DND-41 (cell line): ENCODE measurements at regions not wholly inside any gene's neighbourhood (a gene's known extent, or its start where the extent isn't known, plus 50 kb on each side); places are given as distances from the start of the nearest gene placed in this dataset.

Source experiments
- ATAC-seq: fragments of 200-7000 bp; cut with Tn5 transposase; 3 replicates; pipeline ENCODE4 v1.9.1; 2021; ENCODE audit warnings: low read depth; ENCODE audit not compliant: insufficient read depth
- DNase-seq: peaks from one replicate; pipeline ENCODE4 v3.0.0-alpha.2; 2020
- H2AFZ ChIP-seq: 2 replicates; pipeline ENCODE4 v1.6.0; 2012; ENCODE audit warnings: low read depth, low read length
- H3K27ac ChIP-seq: 2 replicates; pipeline ENCODE4 v1.5.1; 2012; ENCODE audit warnings: low read length, inconsistent platforms
- H3K27me3 ChIP-seq: fragments of 200-600 bp; sonication (generic); 2 replicates; pipeline ENCODE4 v1.6.0; 2012; ENCODE audit warnings: low read length, mild to moderate bottlenecking, inconsistent platforms; ENCODE audit not compliant: insufficient read depth, poor library complexity
- H3K36me3 ChIP-seq: 2 replicates; pipeline ENCODE4 v1.5.1; 2012; ENCODE audit warnings: low read length, inconsistent platforms; ENCODE audit not compliant: insufficient read depth
- H3K4me1 ChIP-seq: 2 replicates; pipeline ENCODE4 v1.5.1; 2012; ENCODE audit warnings: mild to moderate bottlenecking, low read length; ENCODE audit not compliant: insufficient read depth
- H3K4me2 ChIP-seq: 2 replicates; pipeline ENCODE4 v1.6.0; 2012; ENCODE audit warnings: mild to moderate bottlenecking, moderate library complexity, low read length, inconsistent platforms; ENCODE audit not compliant: insufficient read depth
- H3K4me3 ChIP-seq, 2 experiments: fragments of 200-600 bp in 1 of 2; shearing (Covaris generic) in 1 of 2; 2 replicates each; pipeline ENCODE4 v1.5.1; 2012 to 2016; ENCODE audit warnings: inconsistent platforms in 2 of 2, low read length in 2 of 2, mild to moderate bottlenecking in 2 of 2, low read depth in 1 of 2, moderate library complexity in 1 of 2
- H3K79me2 ChIP-seq: 2 replicates; pipeline ENCODE4 v1.6.0; 2012; ENCODE audit warnings: low read length, inconsistent platforms; ENCODE audit not compliant: insufficient read depth
- H3K9ac ChIP-seq: 2 replicates; pipeline ENCODE4 v1.6.0; 2012; ENCODE audit warnings: low read depth, mild to moderate bottlenecking, inconsistent platforms, low read length, moderate library complexity
- H3K9me3 ChIP-seq: 2 replicates; pipeline ENCODE4 v1.5.1; 2012; ENCODE audit warnings: low read length, moderate library complexity, mild to moderate bottlenecking, inconsistent platforms; ENCODE audit not compliant: insufficient read depth, severe bottlenecking
- H4K20me1 ChIP-seq: 2 replicates; pipeline ENCODE4 v1.6.0; 2012; ENCODE audit warnings: low read length; ENCODE audit not compliant: insufficient read depth
- EZH2 ChIP-seq: IDR thresholded peaks from 3 replicates; pipeline ENCODE4 v1.6.1; 2012; ENCODE audit warnings: borderline replicate concordance, low read depth, mild to moderate bottlenecking, moderate library complexity, low read length, inconsistent platforms; ENCODE audit not compliant: severe bottlenecking
- TF ChIP-seq, protein P1 (sequence below): IDR thresholded peaks from 2 replicates; pipeline ENCODE4 v1.5.1; 2012; ENCODE audit warnings: borderline replicate concordance, low read length, moderate library complexity, mild to moderate bottlenecking; ENCODE audit not compliant: poor library complexity, severe bottlenecking; ENCODE audit errors: extremely low read depth

GRCh38 chr18:34320267-34320666, 95.6 kb upstream of the NOL4 start:
- no peak for TF ChIP-seq EZH2
- TF ChIP-seq, protein P1, sequence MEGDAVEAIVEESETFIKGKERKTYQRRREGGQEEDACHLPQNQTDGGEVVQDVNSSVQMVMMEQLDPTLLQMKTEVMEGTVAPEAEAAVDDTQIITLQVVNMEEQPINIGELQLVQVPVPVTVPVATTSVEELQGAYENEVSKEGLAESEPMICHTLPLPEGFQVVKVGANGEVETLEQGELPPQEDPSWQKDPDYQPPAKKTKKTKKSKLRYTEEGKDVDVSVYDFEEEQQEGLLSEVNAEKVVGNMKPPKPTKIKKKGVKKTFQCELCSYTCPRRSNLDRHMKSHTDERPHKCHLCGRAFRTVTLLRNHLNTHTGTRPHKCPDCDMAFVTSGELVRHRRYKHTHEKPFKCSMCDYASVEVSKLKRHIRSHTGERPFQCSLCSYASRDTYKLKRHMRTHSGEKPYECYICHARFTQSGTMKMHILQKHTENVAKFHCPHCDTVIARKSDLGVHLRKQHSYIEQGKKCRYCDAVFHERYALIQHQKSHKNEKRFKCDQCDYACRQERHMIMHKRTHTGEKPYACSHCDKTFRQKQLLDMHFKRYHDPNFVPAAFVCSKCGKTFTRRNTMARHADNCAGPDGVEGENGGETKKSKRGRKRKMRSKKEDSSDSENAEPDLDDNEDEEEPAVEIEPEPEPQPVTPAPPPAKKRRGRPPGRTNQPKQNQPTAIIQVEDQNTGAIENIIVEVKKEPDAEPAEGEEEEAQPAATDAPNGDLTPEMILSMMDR = no peak
- Histone ChIP-seq H3K4me3 (no peak overlapping the region), H2AFZ (no peak overlapping the region), H3K4me1 (no peaks in the 10 kb centered on the region), H3K27ac (no peak overlapping the region), H4K20me1 (no peaks in the 10 kb centered on the region), H3K9ac (no peak overlapping the region), H3K27me3 (no peaks in the 10 kb centered on the region), H3K9me3 (no peaks in the 10 kb centered on the region), H3K79me2 (no peaks in the 10 kb centered on the region), H3K36me3 (no peaks in the 10 kb centered on the region), H3K4me2 (no peak overlapping the region)
- ATAC-seq = no peak
- no peak for DNase-seq

DNA sequence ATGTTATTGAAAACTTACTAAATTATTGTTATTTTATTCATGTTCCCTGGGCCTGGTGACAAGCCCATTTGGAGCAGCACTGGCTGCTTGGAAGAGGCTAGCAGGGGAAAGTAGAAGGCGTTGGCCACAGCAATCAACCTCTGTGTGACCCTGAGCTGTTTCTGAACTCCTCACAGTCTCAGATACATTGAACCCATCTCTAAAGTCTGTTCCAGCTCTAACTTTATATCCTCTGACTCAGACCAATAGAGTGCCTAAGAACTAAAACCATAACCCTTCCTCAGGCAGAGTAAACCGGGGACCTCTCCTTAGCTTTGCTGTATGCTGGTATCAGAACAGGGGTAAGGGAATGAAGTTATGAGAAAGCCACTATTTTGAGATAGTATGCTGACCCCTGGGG, 96.4 kb upstream of the NOL4 start:
- H3K36me3 ChIP-seq = no peaks in the 10 kb centered on the region
- no peaks in the 10 kb centered on the region for H4K20me1 ChIP-seq
- TF ChIP-seq, protein P1 = no peak
- no peak for TF ChIP-seq EZH2
- no peak overlapping the region for H3K9ac ChIP-seq
- H3K79me2 ChIP-seq = no peaks in the 10 kb centered on the region
- no peak overlapping the region for H3K4me2 ChIP-seq
- H2AFZ ChIP-seq = no peak overlapping the region
- no peaks in the 10 kb centered on the region for H3K27me3 ChIP-seq
- H3K4me1 ChIP-seq = no peaks in the 10 kb centered on the region
- no peak for DNase-seq
- no peak overlapping the region for H3K4me3 ChIP-seq
- no peaks in the 10 kb centered on the region for H3K9me3 ChIP-seq
- H3K27ac ChIP-seq = no peak overlapping the region
- no peak for ATAC-seq

GRCh38 chr18:34322365-34323289, 97.9 kb upstream of the NOL4 start:
- no peak for DNase-seq
- TF ChIP-seq EZH2 = no peak
- TF ChIP-seq, protein P1 = peak; percentile 37
- no peaks in the 10 kb centered on the region for H3K9me3 ChIP-seq
- no peak overlapping the region for H3K27ac ChIP-seq
- no peak overlapping the region for H3K4me3 ChIP-seq
- H3K4me1 ChIP-seq = no peaks in the 10 kb centered on the region
- H3K4me2 ChIP-seq = no peak overlapping the region
- H3K27me3 ChIP-seq = no peaks in the 10 kb centered on the region
- ATAC-seq = no peak
- no peak overlapping the region for H3K9ac ChIP-seq
- H2AFZ ChIP-seq = no peak overlapping the region
- H3K36me3 ChIP-seq = no peaks in the 10 kb centered on the region
- H4K20me1 ChIP-seq = no peaks in the 10 kb centered on the region
- H3K79me2 ChIP-seq = no peaks in the 10 kb centered on the region
